HG02885 (cell line): ENCODE measurements at regions not wholly inside any gene's neighbourhood (a gene's known extent, or its start where the extent isn't known, plus 50 kb on each side); places are given as distances from the start of the nearest gene placed in this dataset.
"Not testable (repeated sequence)": the region's sequence is repeated elsewhere in the genome, so short reads cannot be mapped to it uniquely, and the experiment has no call there.

Source experiments
- ATAC-seq: cut with Tn5 transposase; IDR thresholded peaks from one replicate; pipeline ENCODE4 v1.9.1; 2021; ENCODE audit warnings: mild to moderate bottlenecking; ENCODE audit not compliant: unreplicated experiment, poor library complexity

GRCh38 chr14:30214014-30214413 is 286.4 kb upstream of the PRKD1 start:
- ATAC-seq: no peak

DNA sequence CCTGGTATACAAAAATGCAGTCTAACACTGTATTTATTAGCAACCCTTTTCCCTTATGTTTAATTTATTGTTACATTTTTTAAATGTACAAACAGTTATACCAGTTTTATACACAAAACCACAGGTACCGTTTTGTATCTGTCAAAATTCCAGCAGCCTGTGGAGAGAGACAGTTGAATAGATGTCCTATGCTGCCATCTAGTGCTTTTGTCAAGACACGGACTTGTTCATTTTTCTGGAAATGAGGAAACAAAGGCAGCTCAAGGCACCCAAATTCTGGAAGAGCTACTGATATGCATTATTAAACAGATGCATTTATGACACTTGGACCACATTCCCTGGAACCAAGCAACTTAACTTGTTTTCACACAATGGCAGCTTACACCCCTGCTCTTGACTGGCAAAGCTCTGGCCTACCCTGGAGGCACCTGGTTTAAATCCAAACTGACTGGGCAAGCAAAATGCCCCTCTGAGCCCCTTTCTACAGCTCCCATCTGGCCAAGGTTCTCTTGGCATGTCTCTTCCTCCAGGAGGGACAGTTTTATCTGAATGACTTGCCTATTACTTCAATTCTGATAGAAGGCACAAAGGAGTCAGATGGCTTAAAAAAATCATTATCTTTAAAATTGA is 286.9 kb upstream of the PRKD1 start:
- ATAC-seq: no peak

- no peak for ATAC-seq
These were observed 291.3 kb upstream of the PRKD1 start for GRCh38 chr14:30218907-30219306.

GRCh38 chr14:30221546-30221945 is 293.9 kb upstream of the PRKD1 start:
- ATAC-seq: no peak

- ATAC-seq: no peak
These were observed 295.7 kb upstream of the PRKD1 start for GRCh38 chr14:30223385-30223785.

DNA sequence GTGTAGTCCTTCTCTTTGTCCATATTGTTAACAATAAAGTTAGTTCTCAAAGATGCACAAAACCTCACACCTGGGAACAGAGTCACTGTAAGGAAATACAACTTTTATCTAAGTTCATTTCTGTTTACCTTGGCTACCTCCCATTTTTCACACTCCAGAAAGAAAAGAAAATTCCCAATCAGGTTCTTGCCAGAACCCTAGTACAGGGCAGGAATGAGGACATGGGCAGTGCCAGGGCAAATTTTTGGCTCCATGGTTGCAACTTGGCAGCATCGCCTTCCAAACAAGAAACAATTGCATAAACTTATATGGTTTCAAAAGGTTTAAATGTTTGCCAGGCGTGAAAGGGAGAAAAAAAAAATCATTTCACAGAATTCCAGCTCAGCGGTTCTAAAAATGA is 296.3 kb upstream of the PRKD1 start:
- ATAC-seq: no peak

GRCh38 chr14:30225176-30225575 is 297.5 kb upstream of the PRKD1 start:
- no peak for ATAC-seq

DNA sequence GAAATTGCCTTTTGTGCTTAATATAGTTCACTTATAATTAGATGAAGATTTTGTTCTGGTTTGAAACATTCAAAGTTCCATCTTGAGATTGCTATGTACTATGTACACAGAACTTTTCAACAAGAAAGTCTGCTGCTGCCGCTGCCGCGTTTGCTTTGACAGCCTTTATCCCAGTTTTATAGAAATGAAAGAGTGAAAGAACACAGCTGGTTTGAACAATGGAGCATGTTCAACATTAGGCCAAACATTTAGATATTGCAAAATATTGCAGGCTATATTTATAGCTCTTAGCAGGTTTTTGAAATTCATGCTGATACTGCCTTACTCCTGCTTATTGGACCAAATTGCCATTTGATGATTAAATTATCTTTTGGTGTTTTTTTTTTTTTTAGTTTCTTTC is 299.8 kb upstream of the PRKD1 start:
- no peak for ATAC-seq

DNA sequence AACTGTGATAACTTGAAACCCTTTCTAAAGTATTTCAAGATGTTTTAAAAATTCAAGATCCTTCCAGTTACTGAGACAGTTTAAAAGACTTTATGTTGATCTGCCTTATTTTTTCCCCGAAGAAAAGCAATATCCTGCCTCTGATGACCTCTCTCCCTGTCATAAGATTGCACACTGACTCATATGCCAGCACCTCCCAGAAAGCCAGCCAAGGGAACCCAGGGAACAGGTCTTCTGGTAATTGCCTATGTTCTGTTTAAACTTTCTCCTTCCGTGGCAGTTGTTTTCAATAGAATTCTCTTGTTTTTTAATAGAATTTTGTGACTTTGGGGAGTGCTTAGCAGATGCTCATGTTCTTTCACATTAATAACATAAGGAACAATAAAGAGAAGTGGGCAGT is 300.2 kb upstream of the PRKD1 start:
- no peak for ATAC-seq

- no peak for ATAC-seq
These were observed 303.1 kb upstream of the PRKD1 start for GRCh38 chr14:30230719-30231118.

- ATAC-seq: no peak
These were observed 307.3 kb upstream of the PRKD1 start for GRCh38 chr14:30234966-30235365.

DNA sequence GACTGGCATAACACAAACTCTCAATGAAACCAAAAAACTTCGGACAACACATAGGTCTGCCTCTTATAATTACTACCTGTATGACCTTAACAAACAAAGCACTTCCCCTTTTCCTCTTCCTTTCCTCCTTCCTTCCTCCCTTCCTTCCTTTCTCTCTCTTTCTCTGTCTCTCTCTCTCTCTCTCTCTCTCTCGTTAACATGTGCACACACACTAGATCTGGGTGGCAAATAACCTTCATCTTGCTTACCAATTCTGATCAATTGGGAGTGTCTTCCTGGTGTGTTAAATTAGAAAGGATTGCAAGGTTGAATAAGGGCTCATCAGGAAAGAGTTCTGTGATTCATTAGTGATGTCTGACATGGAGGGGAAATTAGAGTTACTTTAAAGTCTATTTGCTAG is 307.8 kb upstream of the PRKD1 start:
- no peak for ATAC-seq

- no peak for ATAC-seq
These were observed 311.3 kb upstream of the PRKD1 start for GRCh38 chr14:30238936-30239335.

DNA sequence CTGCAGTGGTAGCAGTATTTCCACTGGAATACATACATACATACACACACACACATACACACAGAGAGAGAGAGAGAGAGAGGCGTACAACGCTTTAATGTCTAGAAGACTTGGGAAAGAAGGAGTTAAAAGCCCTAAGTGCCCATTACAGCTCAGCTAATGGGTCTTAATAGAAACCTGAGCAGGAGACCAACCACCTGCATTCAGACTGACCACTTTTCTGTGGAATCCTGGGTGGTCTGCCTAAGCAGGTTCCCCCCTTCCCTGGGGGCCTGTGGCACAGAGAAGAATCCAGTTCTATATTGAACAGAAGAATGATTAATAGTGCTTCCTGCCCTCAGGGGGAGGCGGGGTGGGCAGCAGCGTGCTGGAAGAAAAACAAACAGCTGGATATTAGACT is 312.4 kb upstream of the PRKD1 start:
- ATAC-seq: no peak

DNA sequence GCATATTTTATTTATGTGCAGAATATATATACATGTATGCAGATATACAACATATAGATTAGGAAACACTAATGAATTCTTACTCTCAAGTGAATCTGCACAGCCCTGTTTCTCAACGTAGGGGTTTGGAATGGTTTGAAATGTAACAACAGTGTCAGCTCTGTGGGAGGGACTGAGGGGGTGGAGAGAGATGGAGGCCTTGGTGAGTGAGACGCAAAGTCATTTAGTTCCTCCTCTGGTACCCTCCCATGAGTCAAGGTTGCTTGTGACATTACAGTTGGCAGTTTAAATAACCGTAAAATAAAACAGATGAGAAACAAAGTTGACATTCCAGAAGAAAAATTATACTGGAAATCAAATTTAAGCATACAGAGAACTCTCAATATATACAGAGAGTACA is 313.0 kb upstream of the PRKD1 start:
- no peak for ATAC-seq

DNA sequence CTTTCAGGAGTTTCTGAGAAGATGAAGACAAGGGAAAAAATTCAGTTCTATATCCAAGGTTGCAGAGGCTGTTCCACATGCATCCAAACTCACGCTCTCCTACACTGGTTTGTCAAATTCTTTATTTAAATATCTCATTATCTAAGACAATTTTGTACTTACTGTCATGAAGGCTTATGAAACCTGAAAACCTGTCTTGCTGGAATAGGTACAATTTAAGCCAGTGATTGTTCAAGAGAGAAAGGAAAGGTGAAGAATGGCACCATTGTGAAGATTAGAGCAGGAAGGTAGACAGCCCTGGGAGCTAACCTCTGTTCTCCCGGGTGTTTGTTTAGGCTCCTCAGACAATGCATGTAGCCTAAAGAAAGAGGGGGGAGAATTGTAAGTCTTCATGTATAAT is 315.1 kb upstream of the PRKD1 start:
- ATAC-seq: no peak

DNA sequence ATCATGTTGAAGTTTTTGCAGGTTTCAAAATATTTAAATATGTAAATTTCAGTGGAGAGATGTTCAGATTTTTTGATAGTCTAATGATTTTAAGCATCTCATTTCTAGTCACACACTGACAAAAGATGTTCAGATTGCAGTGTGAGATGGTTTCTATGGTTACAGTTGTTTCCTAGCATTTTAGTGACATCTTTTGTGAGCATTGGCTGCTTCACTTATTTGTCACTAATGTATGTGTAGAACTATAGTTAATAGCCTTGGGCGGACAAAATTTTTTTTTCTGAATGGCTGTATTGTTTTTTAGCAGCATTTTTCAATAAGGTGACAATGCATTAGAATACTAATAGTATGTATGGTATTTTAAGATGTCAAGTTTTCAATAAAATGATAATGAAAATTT is 315.6 kb upstream of the PRKD1 start:
- ATAC-seq: no peak

GRCh38 chr14:30243805-30244204 is 315.2 kb upstream of the G2E3 start:
- no peak for ATAC-seq

GRCh38 chr14:30244348-30244747 is 314.6 kb upstream of the G2E3 start:
- ATAC-seq: not testable (repeated sequence)

- ATAC-seq: no peak
These were observed 307.9 kb upstream of the G2E3 start for GRCh38 chr14:30251017-30251416.

- ATAC-seq: no peak
These were observed 307.3 kb upstream of the G2E3 start for GRCh38 chr14:30251557-30252100.

DNA sequence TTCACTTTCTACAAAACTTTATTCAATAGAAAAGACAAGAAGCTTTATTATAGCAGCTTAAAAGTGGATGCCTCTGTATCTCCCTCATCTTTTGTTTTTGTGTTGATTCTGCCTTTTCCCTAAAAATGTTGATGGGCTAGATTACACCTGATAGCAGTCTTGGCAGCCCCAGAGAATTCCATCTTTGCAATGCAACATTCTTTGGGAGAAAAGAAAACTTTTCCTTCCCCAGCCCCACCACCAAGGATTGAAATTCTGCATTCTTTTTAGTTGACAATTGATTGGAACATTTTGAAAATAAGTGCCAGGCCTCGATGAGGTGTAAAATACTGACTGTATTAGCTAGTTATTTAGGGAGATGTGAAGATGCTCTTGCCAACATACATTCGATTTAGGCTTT is 306.8 kb upstream of the G2E3 start:
- no peak for ATAC-seq
